SJSA1 (cell line): ENCODE measurements at regions not wholly inside any gene's neighbourhood (a gene's known extent, or its start where the extent isn't known, plus 50 kb on each side); places are given as distances from the start of the nearest gene placed in this dataset.
"Not testable (repeated sequence)": the region's sequence is repeated elsewhere in the genome, so short reads cannot be mapped to it uniquely, and the experiment has no call there.

Experiments
- DNase-seq, 2 experiments: peaks; one replicate each; pipeline ENCODE4 v3.0.0-alpha.2; 2015 to 2020; ENCODE audit warnings: low spot score in 2 of 2, low read depth in 1 of 2
- H3K27ac ChIP-seq: fragments of 250-450 bp; sonication (Bioruptor Pico); 2 replicates; pipeline ENCODE4 v1.5.1; 2020; ENCODE audit warnings: mild to moderate bottlenecking, moderate library complexity
- H3K27me3 ChIP-seq: fragments of 250-450 bp; sonication (Bioruptor Pico); replicated peaks from 2 replicates; pipeline ENCODE4 v1.5.1; 2020; ENCODE audit warnings: mild to moderate bottlenecking, moderate library complexity
- H3K36me3 ChIP-seq: fragments of 250-450 bp; sonication (Bioruptor Pico); 2 replicates; pipeline ENCODE4 v1.5.1; 2020; ENCODE audit warnings: mild to moderate bottlenecking
- H3K4me1 ChIP-seq: fragments of 250-450 bp; sonication (Bioruptor Pico); replicated peaks from 2 replicates; pipeline ENCODE4 v1.6.1; 2021; ENCODE audit warnings: mild to moderate bottlenecking
- H3K4me3 ChIP-seq: fragments of 250-450 bp; sonication (Bioruptor Pico); 2 replicates; pipeline ENCODE4 v1.5.1; 2020; ENCODE audit warnings: mild to moderate bottlenecking
- H3K9me3 ChIP-seq: fragments of 250-450 bp; sonication (Bioruptor Pico); replicated peaks from 2 replicates; pipeline ENCODE4 v1.5.1; 2020; ENCODE audit warnings: mild to moderate bottlenecking

- no peak overlapping the region for H3K27ac ChIP-seq
- H3K27me3 ChIP-seq = no peaks in the 10 kb centered on the region
- no peaks in the 10 kb centered on the region for H3K9me3 ChIP-seq
- no peak for DNase-seq
- H3K36me3 ChIP-seq = no peaks in the 10 kb centered on the region
- no peaks in the 10 kb centered on the region for H3K4me1 ChIP-seq
- H3K4me3 ChIP-seq = no peak overlapping the region
Observed at GRCh38 chrX:47722260-47722659, 63.3 kb upstream of the UXT start.

- H3K27ac ChIP-seq, H3K4me1 ChIP-seq, H3K36me3 ChIP-seq, H3K4me3 ChIP-seq, H3K9me3 ChIP-seq, DNase-seq, H3K27me3 ChIP-seq: not testable (repeated sequence)
Observed at GRCh38 chrX:47715078-47715477, 56.1 kb upstream of the UXT start.

- H3K27me3 ChIP-seq, H3K9me3 ChIP-seq, H3K4me1 ChIP-seq, DNase-seq, H3K36me3 ChIP-seq, H3K4me3 ChIP-seq, H3K27ac ChIP-seq: not testable (repeated sequence)
Observed at GRCh38 chrX:47712675-47713074, 53.7 kb upstream of the UXT start.

GRCh38 chrX:47710252-47710651, 51.3 kb upstream of the UXT start:
- Histone ChIP-seq H3K27me3 (no peaks in the 10 kb centered on the region), H3K9me3 (no peaks in the 10 kb centered on the region), H3K36me3 (no peaks in the 10 kb centered on the region), H3K4me3 (no peak overlapping the region), H3K4me1 (no peaks in the 10 kb centered on the region), H3K27ac (no peak overlapping the region)
- no peak for DNase-seq
